ENCODE measurements at regions not wholly inside any gene's neighbourhood (a gene's known extent, or its start where the extent isn't known, plus 50 kb on each side); places are given as distances from the start of the nearest gene placed in this dataset.
"Not testable (repeated sequence)": the region's sequence is repeated elsewhere in the genome, so short reads cannot be mapped to it uniquely, and the experiment has no call there.

DNA sequence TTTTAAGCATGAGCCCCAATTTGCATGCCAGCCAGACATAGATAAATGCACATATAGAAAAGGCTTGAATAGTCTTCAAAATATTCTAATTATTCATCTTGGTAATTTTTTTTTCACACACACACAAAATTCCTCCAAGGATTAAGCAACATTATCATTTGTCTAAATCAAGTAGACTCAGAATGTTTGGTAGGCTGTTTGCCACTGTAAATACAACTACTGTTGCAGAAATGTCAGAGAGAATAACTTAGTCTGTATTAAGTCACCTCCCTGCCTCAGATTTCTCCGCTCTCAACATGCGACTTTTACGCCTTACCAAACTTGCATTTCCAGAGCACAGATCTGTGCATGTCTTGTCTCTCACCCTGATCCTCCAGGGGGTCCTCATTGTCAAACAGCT lies 265.6 kb upstream of the C9orf72 start:
- Mint-ChIP-seq H3K27me3 (ENCODE audit: unreplicated experiment) (no peaks in the 10 kb centered on the region), H3K36me3 (ENCODE audit: unreplicated experiment) (no peaks in the 10 kb centered on the region), H3K4me3 (ENCODE audit: unreplicated experiment) (no peak overlapping the region), H3K4me1 (ENCODE audit: low read depth, unreplicated experiment) (peaks cover 12% of the 10 kb centered on the region), H3K27ac (ENCODE audit: unreplicated experiment) (no peak overlapping the region), H3K9me3 (ENCODE audit: unreplicated experiment) (peaks cover 2% of the 10 kb centered on the region)
- no peak for DNase-seq
- TF ChIP-seq, protein P1, sequence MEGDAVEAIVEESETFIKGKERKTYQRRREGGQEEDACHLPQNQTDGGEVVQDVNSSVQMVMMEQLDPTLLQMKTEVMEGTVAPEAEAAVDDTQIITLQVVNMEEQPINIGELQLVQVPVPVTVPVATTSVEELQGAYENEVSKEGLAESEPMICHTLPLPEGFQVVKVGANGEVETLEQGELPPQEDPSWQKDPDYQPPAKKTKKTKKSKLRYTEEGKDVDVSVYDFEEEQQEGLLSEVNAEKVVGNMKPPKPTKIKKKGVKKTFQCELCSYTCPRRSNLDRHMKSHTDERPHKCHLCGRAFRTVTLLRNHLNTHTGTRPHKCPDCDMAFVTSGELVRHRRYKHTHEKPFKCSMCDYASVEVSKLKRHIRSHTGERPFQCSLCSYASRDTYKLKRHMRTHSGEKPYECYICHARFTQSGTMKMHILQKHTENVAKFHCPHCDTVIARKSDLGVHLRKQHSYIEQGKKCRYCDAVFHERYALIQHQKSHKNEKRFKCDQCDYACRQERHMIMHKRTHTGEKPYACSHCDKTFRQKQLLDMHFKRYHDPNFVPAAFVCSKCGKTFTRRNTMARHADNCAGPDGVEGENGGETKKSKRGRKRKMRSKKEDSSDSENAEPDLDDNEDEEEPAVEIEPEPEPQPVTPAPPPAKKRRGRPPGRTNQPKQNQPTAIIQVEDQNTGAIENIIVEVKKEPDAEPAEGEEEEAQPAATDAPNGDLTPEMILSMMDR (IDR thresholded peaks at IDR 0.05; ENCODE audit: partially characterized antibody, unreplicated experiment): no peak

DNA sequence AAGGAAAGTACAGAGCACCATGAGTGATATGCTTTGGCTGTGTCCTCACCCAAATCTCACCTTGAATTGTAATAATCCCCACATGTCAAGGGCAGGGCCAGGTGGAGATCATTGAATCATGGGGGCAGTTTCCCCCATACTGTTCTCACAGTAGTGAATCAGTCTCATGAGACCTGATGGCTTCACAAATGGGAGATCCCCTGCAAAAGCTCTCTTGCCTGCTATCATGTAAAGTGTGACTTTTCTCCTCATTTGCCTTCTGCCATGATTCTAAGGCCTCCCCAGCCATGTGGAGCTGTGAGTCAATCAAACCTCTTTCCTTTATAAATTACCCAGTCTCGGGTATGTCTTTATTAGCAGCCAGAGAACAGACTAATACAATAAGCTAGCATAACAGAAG lies 266.5 kb upstream of the C9orf72 start:
- not testable (repeated sequence) for H3K4me3 Mint-ChIP-seq (ENCODE audit: unreplicated experiment); DNase-seq; H3K27me3 Mint-ChIP-seq (ENCODE audit: unreplicated experiment); H3K36me3 Mint-ChIP-seq (ENCODE audit: unreplicated experiment); H3K9me3 Mint-ChIP-seq (ENCODE audit: unreplicated experiment); H3K27ac Mint-ChIP-seq (ENCODE audit: unreplicated experiment)
- peaks cover 12% of the 10 kb centered on the region for H3K4me1 Mint-ChIP-seq (ENCODE audit: low read depth, unreplicated experiment)

DNA sequence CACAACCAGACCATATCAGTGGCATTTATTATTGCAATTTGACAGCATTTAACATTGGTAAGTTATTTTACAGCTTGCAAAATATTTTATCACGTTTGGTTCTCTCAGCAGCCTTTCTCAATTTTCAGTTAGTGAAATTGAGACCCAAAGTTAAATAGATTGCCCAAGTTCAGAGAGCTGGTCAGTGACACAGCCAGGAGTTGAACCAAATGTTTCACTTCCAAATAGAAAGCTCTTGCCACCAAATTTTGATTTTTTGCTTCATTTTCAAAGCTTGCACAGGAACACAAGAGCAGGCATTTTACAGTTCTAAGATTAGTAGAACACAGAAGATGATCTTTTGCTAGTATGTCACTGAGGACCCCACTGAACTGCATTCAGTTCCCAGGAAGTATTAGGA lies 271.5 kb upstream of the C9orf72 start:
- Mint-ChIP-seq H3K36me3 (ENCODE audit: unreplicated experiment) (no peaks in the 10 kb centered on the region), H3K4me1 (ENCODE audit: low read depth, unreplicated experiment) (peaks cover 8% of the 10 kb centered on the region), H3K4me3 (ENCODE audit: unreplicated experiment) (no peak overlapping the region), H3K9me3 (ENCODE audit: unreplicated experiment) (no peaks in the 10 kb centered on the region), H3K27ac (ENCODE audit: unreplicated experiment) (no peak overlapping the region), H3K27me3 (ENCODE audit: unreplicated experiment) (no peaks in the 10 kb centered on the region)
- DNase-seq: no peak
- TF ChIP-seq, protein P1 (IDR thresholded peaks at IDR 0.05; ENCODE audit: partially characterized antibody, unreplicated experiment): no peak

DNA sequence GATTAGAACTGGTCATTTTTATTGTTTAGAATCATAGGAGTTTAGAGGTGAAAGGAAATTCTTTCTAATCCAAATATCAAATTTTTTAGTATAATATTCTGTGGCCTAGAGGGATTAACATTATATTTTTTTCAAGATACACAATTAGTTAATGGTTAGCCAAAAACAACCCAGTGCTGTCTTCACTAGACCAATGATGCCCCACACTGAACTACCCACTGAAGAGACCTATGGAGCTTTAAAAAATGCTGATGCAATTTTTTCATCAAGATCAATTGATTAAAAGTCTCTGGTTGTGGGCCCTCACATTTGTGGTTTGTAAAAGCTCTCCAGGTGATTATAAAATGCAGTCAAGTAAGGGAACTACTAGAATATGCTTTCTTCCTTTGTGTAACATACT lies 274.1 kb upstream of the C9orf72 start:
- no peak overlapping the region for H3K27ac Mint-ChIP-seq (ENCODE audit: unreplicated experiment)
- TF ChIP-seq, protein P1 (IDR thresholded peaks at IDR 0.05; ENCODE audit: partially characterized antibody, unreplicated experiment): no peak
- peaks cover 8% of the 10 kb centered on the region for H3K4me1 Mint-ChIP-seq (ENCODE audit: low read depth, unreplicated experiment)
- H3K36me3 Mint-ChIP-seq (ENCODE audit: unreplicated experiment): no peaks in the 10 kb centered on the region
- no peaks in the 10 kb centered on the region for H3K9me3 Mint-ChIP-seq (ENCODE audit: unreplicated experiment)
- H3K27me3 Mint-ChIP-seq (ENCODE audit: unreplicated experiment): no peaks in the 10 kb centered on the region
- no peak overlapping the region for H3K4me3 Mint-ChIP-seq (ENCODE audit: unreplicated experiment)
- DNase-seq: no peak

DNA sequence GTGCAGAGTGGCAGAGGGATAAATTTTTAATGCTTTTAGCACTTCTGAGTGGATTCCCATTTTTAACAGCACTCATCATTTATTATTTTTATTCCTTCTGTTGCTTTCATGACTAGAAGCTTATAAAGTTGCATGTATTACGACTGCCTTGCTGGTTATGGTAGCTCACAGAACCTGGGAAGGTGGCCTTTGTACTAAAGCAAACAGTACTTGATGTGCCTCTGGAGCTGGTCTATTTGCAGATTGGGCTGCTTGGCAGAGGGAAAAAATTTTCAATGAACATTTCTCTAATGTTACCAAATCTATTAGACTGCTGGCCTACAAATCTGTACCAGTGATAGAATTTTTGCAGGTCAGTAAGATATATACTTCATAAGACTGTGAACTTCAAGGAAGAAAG lies 274.5 kb upstream of the C9orf72 start:
- DNase-seq: no peak
- H3K9me3 Mint-ChIP-seq (ENCODE audit: unreplicated experiment): no peaks in the 10 kb centered on the region

More for the DNA sequence above, 274.5 kb upstream of the C9orf72 start:
- Mint-ChIP-seq H3K36me3 (ENCODE audit: unreplicated experiment) (no peaks in the 10 kb centered on the region), H3K27ac (ENCODE audit: unreplicated experiment) (no peak overlapping the region), H3K27me3 (ENCODE audit: unreplicated experiment) (no peaks in the 10 kb centered on the region), H3K4me1 (ENCODE audit: low read depth, unreplicated experiment) (peaks cover 8% of the 10 kb centered on the region), H3K4me3 (ENCODE audit: unreplicated experiment) (no peak overlapping the region)
- TF ChIP-seq, protein P1 (IDR thresholded peaks at IDR 0.05; ENCODE audit: partially characterized antibody, unreplicated experiment): no peak
